ENCODE measurements at regions not wholly inside any gene's neighbourhood (a gene's known extent, or its start where the extent isn't known, plus 50 kb on each side); places are given as distances from the start of the nearest gene placed in this dataset.

GRCh38 chr19:33879818-33880575, 83.3 kb downstream of the KCTD15 start:
- H3K36me3 ChIP-seq (ENCODE audit: insufficient read depth, low read length), result no peaks in the 10 kb centered on the region
- no peaks in the 10 kb centered on the region for H3K4me1 ChIP-seq (ENCODE audit: insufficient read depth, low read length)
- no peak overlapping the region for H3K27ac ChIP-seq (ENCODE audit: low read depth, low read length)
- no peak overlapping the region for H3K9ac ChIP-seq (ENCODE audit: low read length)
- H3K4me3 ChIP-seq (ENCODE audit: low read depth in 1 of 2, low read length in 2 of 2), result no peak overlapping the region
- no peaks in the 10 kb centered on the region for H3K9me3 ChIP-seq (ENCODE audit: low read length)
- H3K27me3 ChIP-seq (ENCODE audit: control insufficient read depth in 1 of 2, insufficient read depth in 2 of 2, low read length in 2 of 2), result no peaks in the 10 kb centered on the region

- Histone ChIP-seq H3K9ac (ENCODE audit: low read length) (no peak overlapping the region), H3K4me3 (ENCODE audit: low read depth in 1 of 2, low read length in 2 of 2) (no peak overlapping the region), H3K4me1 (ENCODE audit: insufficient read depth, low read length) (no peaks in the 10 kb centered on the region), H3K27ac (ENCODE audit: low read depth, low read length) (no peak overlapping the region), H3K27me3 (ENCODE audit: control insufficient read depth in 1 of 2, insufficient read depth in 2 of 2, low read length in 2 of 2) (no peaks in the 10 kb centered on the region), H3K9me3 (ENCODE audit: low read length) (no peaks in the 10 kb centered on the region), H3K36me3 (ENCODE audit: insufficient read depth, low read length) (no peaks in the 10 kb centered on the region)
These were observed 87.3 kb downstream of the KCTD15 start for GRCh38 chr19:33883859-33884519.

GRCh38 chr19:33885236-33885635, 88.6 kb downstream of the KCTD15 start:
- no peak overlapping the region for H3K27ac ChIP-seq (ENCODE audit: low read depth, low read length)
- no peaks in the 10 kb centered on the region for H3K4me1 ChIP-seq (ENCODE audit: insufficient read depth, low read length)
- H3K9ac ChIP-seq (ENCODE audit: low read length), result no peak overlapping the region
- no peaks in the 10 kb centered on the region for H3K9me3 ChIP-seq (ENCODE audit: low read length)
- no peak overlapping the region for H3K4me3 ChIP-seq (ENCODE audit: low read depth in 1 of 2, low read length in 2 of 2)
- no peaks in the 10 kb centered on the region for H3K27me3 ChIP-seq (ENCODE audit: control insufficient read depth in 1 of 2, insufficient read depth in 2 of 2, low read length in 2 of 2)
- no peaks in the 10 kb centered on the region for H3K36me3 ChIP-seq (ENCODE audit: insufficient read depth, low read length)

- Histone ChIP-seq H3K4me3 (ENCODE audit: low read depth in 1 of 2, low read length in 2 of 2) (no peak overlapping the region), H3K27me3 (ENCODE audit: control insufficient read depth in 1 of 2, insufficient read depth in 2 of 2, low read length in 2 of 2) (no peaks in the 10 kb centered on the region), H3K9me3 (ENCODE audit: low read length) (no peaks in the 10 kb centered on the region), H3K9ac (ENCODE audit: low read length) (no peak overlapping the region), H3K27ac (ENCODE audit: low read depth, low read length) (no peak overlapping the region), H3K36me3 (ENCODE audit: insufficient read depth, low read length) (no peaks in the 10 kb centered on the region), H3K4me1 (ENCODE audit: insufficient read depth, low read length) (no peaks in the 10 kb centered on the region)
These were observed 91.2 kb downstream of the KCTD15 start for GRCh38 chr19:33887891-33888290.

GRCh38 chr19:33888665-33889064, 92.0 kb downstream of the KCTD15 start:
- Histone ChIP-seq H3K4me1 (ENCODE audit: insufficient read depth, low read length) (no peaks in the 10 kb centered on the region), H3K27ac (ENCODE audit: low read depth, low read length) (no peak overlapping the region), H3K27me3 (ENCODE audit: control insufficient read depth in 1 of 2, insufficient read depth in 2 of 2, low read length in 2 of 2) (no peaks in the 10 kb centered on the region), H3K36me3 (ENCODE audit: insufficient read depth, low read length) (no peaks in the 10 kb centered on the region), H3K9me3 (ENCODE audit: low read length) (no peaks in the 10 kb centered on the region), H3K4me3 (ENCODE audit: low read depth in 1 of 2, low read length in 2 of 2) (no peak overlapping the region), H3K9ac (ENCODE audit: low read length) (no peak overlapping the region)

GRCh38 chr19:33890569-33890968, 93.9 kb downstream of the KCTD15 start:
- Histone ChIP-seq H3K4me1 (ENCODE audit: insufficient read depth, low read length) (no peaks in the 10 kb centered on the region), H3K27ac (ENCODE audit: low read depth, low read length) (no peak overlapping the region), H3K36me3 (ENCODE audit: insufficient read depth, low read length) (no peaks in the 10 kb centered on the region), H3K9ac (ENCODE audit: low read length) (no peak overlapping the region), H3K27me3 (ENCODE audit: control insufficient read depth in 1 of 2, insufficient read depth in 2 of 2, low read length in 2 of 2) (no peaks in the 10 kb centered on the region), H3K9me3 (ENCODE audit: low read length) (no peaks in the 10 kb centered on the region), H3K4me3 (ENCODE audit: low read depth in 1 of 2, low read length in 2 of 2) (no peak overlapping the region)

GRCh38 chr19:33891773-33892172, 95.1 kb downstream of the KCTD15 start:
- Histone ChIP-seq H3K9ac (ENCODE audit: low read length) (no peak overlapping the region), H3K27me3 (ENCODE audit: control insufficient read depth in 1 of 2, insufficient read depth in 2 of 2, low read length in 2 of 2) (no peaks in the 10 kb centered on the region), H3K4me3 (ENCODE audit: low read depth in 1 of 2, low read length in 2 of 2) (no peak overlapping the region), H3K36me3 (ENCODE audit: insufficient read depth, low read length) (no peaks in the 10 kb centered on the region), H3K4me1 (ENCODE audit: insufficient read depth, low read length) (no peaks in the 10 kb centered on the region), H3K9me3 (ENCODE audit: low read length) (no peaks in the 10 kb centered on the region), H3K27ac (ENCODE audit: low read depth, low read length) (no peak overlapping the region)

GRCh38 chr19:33894787-33895186, 98.1 kb downstream of the KCTD15 start:
- H3K4me1 ChIP-seq (ENCODE audit: insufficient read depth, low read length), result no peaks in the 10 kb centered on the region
- H3K4me3 ChIP-seq (ENCODE audit: low read depth in 1 of 2, low read length in 2 of 2), result no peak overlapping the region
- H3K36me3 ChIP-seq (ENCODE audit: insufficient read depth, low read length), result no peaks in the 10 kb centered on the region
- H3K9me3 ChIP-seq (ENCODE audit: low read length), result peaks cover 8% of the 10 kb centered on the region
- H3K27ac ChIP-seq (ENCODE audit: low read depth, low read length), result no peak overlapping the region
- H3K9ac ChIP-seq (ENCODE audit: low read length), result no peak overlapping the region
- no peaks in the 10 kb centered on the region for H3K27me3 ChIP-seq (ENCODE audit: control insufficient read depth in 1 of 2, insufficient read depth in 2 of 2, low read length in 2 of 2)

- Histone ChIP-seq H3K27ac (ENCODE audit: low read depth, low read length) (no peak overlapping the region), H3K4me1 (ENCODE audit: insufficient read depth, low read length) (no peaks in the 10 kb centered on the region), H3K36me3 (ENCODE audit: insufficient read depth, low read length) (no peaks in the 10 kb centered on the region), H3K9me3 (ENCODE audit: low read length) (peaks cover 8% of the 10 kb centered on the region), H3K27me3 (ENCODE audit: control insufficient read depth in 1 of 2, insufficient read depth in 2 of 2, low read length in 2 of 2) (no peaks in the 10 kb centered on the region), H3K9ac (ENCODE audit: low read length) (no peak overlapping the region), H3K4me3 (ENCODE audit: low read depth in 1 of 2, low read length in 2 of 2) (no peak overlapping the region)
These were observed 98.7 kb downstream of the KCTD15 start for GRCh38 chr19:33895366-33895765.

GRCh38 chr19:33898062-33898677, 101.5 kb downstream of the KCTD15 start:
- no peaks in the 10 kb centered on the region for H3K27me3 ChIP-seq (ENCODE audit: control insufficient read depth in 1 of 2, insufficient read depth in 2 of 2, low read length in 2 of 2)
- no peaks in the 10 kb centered on the region for H3K4me1 ChIP-seq (ENCODE audit: insufficient read depth, low read length)
- no peak overlapping the region for H3K4me3 ChIP-seq (ENCODE audit: low read depth in 1 of 2, low read length in 2 of 2)
- peaks cover 8% of the 10 kb centered on the region for H3K9me3 ChIP-seq (ENCODE audit: low read length)
- H3K36me3 ChIP-seq (ENCODE audit: insufficient read depth, low read length), result no peaks in the 10 kb centered on the region
- no peak overlapping the region for H3K27ac ChIP-seq (ENCODE audit: low read depth, low read length)
- no peak overlapping the region for H3K9ac ChIP-seq (ENCODE audit: low read length)

GRCh38 chr19:33900817-33901216, 104.1 kb downstream of the KCTD15 start:
- Histone ChIP-seq H3K4me1 (ENCODE audit: insufficient read depth, low read length) (peaks cover 4% of the 10 kb centered on the region), H3K36me3 (ENCODE audit: insufficient read depth, low read length) (no peaks in the 10 kb centered on the region), H3K27ac (ENCODE audit: low read depth, low read length) (no peak overlapping the region), H3K4me3 (ENCODE audit: low read depth in 1 of 2, low read length in 2 of 2) (no peak overlapping the region), H3K9ac (ENCODE audit: low read length) (no peak overlapping the region), H3K27me3 (ENCODE audit: control insufficient read depth in 1 of 2, insufficient read depth in 2 of 2, low read length in 2 of 2) (peaks cover 0 to 16% of the 10 kb centered on the region in 2 donors), H3K9me3 (ENCODE audit: low read length) (peaks cover 8% of the 10 kb centered on the region)

Data from muscle layer of colon (tissue), 2 donors.